Body of pancreas (tissue), 4 donors: ENCODE measurements at regions not wholly inside any gene's neighbourhood (a gene's known extent, or its start where the extent isn't known, plus 50 kb on each side); places are given as distances from the start of the nearest gene placed in this dataset.

Source experiments
- ATAC-seq: fragments of 150-250 bp; one replicate; pipeline ENCODE4 v1.9.1; 2016
- DNase-seq, 4 donors: peaks; one replicate each; pipeline ENCODE4 v3.0.0-alpha.2; 2019
- H3K27ac ChIP-seq, 4 donors: fragments of 200-600 bp; sonication (generic); 1 replicate in 3 of 4; 2 replicates in 1 of 4; pipeline versions ENCODE4 v1.5.1 to v1.6.1; 2016 to 2019; ENCODE audit warnings: mild to moderate bottlenecking in 1 of 4, mixed read lengths in 1 of 4, moderate library complexity in 1 of 4
- H3K27me3 ChIP-seq, 2 donors: fragments of 200-600 bp; sonication (generic); one replicate each; pipeline ENCODE4 v1.6.0; 2016; ENCODE audit warnings: mild to moderate bottlenecking in 1 of 2
- H3K36me3 ChIP-seq, 2 donors: fragments of 200-600 bp; sonication (generic); replicated peaks in 1 of 2; 2 replicates each; pipeline ENCODE4 v1.5.1; 2016; ENCODE audit warnings: low read depth in 2 of 2; ENCODE audit not compliant: insufficient read depth in 1 of 2
- H3K4me1 ChIP-seq: fragments of 200-600 bp; sonication (generic); one replicate; pipeline ENCODE4 v1.6.0; 2016
- H3K4me3 ChIP-seq, 2 donors: fragments of 200-600 bp; sonication (generic); 1 replicate in 1 of 2; 2 replicates in 1 of 2; pipeline ENCODE4 v1.5.1; 2016 to 2019
- H3K9me3 ChIP-seq, 3 donors: fragments of 200-600 bp; sonication (generic); 1 replicate in 2 of 3; 2 replicates in 1 of 3; pipeline ENCODE4 v1.5.1; 2016
- POLR2A ChIP-seq, 3 donors: fragments of 450-650 bp; IDR thresholded peaks; one replicate each; pipeline ENCODE4 v1.6.1; 2016; ENCODE audit warnings: antibody characterized with exemption in 3 of 3, mild to moderate bottlenecking in 2 of 3
- WGBS, 2 donors: methylation state at CpG; one replicate each; pipeline ENCODE4 v1.1.5; 2017; 5-methylcytosine and 5-hydroxymethylcytosine counted together
- intact Hi-C: fragments of 100-400 bp; cut with DNase I; formaldehyde crosslinking; loops from one replicate; pipeline ENCODE4 v1.15.1; 2023
- TF ChIP-seq, protein P1 (sequence below), 7 experiments: fragments of 450-650 bp in 4 of 7; fragments of 200-600 bp in 3 of 7; sonication (generic) in 3 of 7; IDR thresholded peaks; one replicate each; pipeline ENCODE4 v1.5.1; 2016 to 2019; ENCODE audit warnings: antibody characterized with exemption in 7 of 7

DNA sequence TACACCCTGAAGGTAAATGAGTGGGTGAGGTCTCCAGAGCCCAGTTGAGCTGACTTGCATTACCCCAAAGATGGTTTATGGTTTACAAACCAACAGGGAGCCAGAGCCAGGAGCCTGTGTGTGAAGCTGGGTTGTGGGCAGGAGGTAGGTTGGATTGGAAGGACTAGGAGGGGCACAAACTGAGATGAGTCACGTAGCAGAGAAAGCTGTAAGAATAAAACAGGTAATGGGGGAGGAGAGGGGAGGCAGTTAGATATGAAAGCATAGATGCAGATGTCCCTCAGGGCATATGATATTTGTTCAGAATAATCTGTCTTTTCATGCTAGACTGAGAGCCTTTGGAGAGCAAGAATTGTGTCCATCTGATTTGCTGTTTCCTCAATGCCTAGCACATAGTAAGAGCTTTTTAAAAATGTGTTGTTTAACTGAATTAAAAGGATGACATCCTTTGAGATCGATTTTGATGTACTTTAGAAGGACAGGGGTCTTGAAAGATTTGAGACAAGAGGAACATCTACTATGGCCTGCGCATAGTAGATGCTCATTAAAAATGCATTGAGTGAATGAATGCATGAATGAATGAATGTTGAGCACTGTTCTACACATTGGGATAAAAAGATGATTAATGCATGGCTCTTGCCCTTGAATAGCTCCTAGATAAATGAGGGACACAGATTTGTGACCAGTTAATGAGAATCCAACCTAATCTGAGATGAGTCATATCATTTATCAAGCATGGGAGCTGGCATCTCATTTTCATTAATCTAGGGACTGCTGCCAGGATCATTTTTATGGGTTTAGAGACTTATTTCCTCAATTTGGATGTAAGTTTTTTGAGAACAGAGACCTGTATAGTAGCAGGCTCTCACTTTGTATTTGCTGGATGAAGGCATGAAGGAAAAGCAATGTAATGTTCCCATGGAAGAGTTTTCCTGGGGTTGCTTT, 175.8 kb upstream of the BDNF start:
- ATAC-seq (no peak), DNase-seq (no peak)
- H3K4me1 ChIP-seq = no peaks in the 10 kb centered on the region
- 72 to 76% methylated on average over 3 of the region's 3 CpGs for WGBS, 2 donors
- H3K27me3 ChIP-seq = no peaks in the 10 kb centered on the region
- no peaks in the 10 kb centered on the region for H3K36me3 ChIP-seq
- H3K27ac ChIP-seq = no peak overlapping the region
- H3K9me3 ChIP-seq = no peaks in the 10 kb centered on the region
- intact Hi-C loops = no loop called here
- TF ChIP-seq, protein P1, sequence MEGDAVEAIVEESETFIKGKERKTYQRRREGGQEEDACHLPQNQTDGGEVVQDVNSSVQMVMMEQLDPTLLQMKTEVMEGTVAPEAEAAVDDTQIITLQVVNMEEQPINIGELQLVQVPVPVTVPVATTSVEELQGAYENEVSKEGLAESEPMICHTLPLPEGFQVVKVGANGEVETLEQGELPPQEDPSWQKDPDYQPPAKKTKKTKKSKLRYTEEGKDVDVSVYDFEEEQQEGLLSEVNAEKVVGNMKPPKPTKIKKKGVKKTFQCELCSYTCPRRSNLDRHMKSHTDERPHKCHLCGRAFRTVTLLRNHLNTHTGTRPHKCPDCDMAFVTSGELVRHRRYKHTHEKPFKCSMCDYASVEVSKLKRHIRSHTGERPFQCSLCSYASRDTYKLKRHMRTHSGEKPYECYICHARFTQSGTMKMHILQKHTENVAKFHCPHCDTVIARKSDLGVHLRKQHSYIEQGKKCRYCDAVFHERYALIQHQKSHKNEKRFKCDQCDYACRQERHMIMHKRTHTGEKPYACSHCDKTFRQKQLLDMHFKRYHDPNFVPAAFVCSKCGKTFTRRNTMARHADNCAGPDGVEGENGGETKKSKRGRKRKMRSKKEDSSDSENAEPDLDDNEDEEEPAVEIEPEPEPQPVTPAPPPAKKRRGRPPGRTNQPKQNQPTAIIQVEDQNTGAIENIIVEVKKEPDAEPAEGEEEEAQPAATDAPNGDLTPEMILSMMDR (IDR thresholded peaks at IDR 0.05) = no peak
- no peak for TF ChIP-seq POLR2A (IDR thresholded peaks at IDR 0.05)
- no peak overlapping the region for H3K4me3 ChIP-seq

DNA sequence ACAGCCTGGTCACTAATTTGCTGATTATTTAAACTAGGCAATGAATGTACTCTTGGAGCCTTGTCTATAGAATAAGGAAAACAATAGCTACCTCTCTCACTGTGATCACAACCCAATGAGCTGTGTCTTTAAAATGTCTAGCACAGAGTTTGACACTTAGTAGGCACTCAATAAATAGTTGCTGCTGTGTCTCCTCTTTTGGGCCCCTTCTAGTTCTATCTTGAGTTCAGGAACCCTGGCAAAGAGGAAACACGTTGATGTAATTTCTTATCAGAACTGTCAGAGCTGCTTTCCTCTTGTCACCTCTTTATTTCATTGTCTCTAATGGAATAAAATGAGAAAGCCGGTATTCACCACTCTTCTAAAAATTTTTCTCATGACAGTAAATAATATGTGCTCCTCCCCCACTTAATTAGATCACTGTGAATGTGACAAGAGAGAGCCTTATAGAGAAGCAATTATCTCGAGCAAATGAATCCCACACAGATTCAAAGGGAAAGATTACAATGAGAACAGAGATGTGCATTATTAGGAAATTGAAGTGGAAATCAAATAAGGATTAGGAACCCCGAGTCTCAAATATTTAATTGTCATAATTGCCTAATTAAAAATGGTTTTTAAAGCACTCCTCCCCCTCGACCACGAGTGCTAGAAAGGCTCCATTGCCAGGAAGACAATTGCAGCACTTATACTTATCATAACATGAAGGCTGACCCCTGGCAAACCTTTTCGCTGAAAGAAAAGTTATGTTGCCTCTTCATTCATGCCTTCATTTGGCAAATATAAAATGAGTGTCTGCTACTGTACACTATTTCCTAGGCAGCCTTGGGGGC, 175.0 kb upstream of the BDNF start:
- Histone ChIP-seq H3K9me3 (no peaks in the 10 kb centered on the region), H3K4me1 (no peaks in the 10 kb centered on the region), H3K27me3 (no peaks in the 10 kb centered on the region), H3K27ac (no peak overlapping the region), H3K4me3 (no peak overlapping the region), H3K36me3 (no peaks in the 10 kb centered on the region)
- no peak for ATAC-seq
- TF ChIP-seq POLR2A (IDR thresholded peaks at IDR 0.05) = no peak
- TF ChIP-seq, protein P1 (IDR thresholded peaks at IDR 0.05) = no peak
- intact Hi-C loops = no loop called here
- WGBS, 2 donors = 44 to 45% methylated on average over 7 of the region's 7 CpGs
- DNase-seq = no peak

DNA sequence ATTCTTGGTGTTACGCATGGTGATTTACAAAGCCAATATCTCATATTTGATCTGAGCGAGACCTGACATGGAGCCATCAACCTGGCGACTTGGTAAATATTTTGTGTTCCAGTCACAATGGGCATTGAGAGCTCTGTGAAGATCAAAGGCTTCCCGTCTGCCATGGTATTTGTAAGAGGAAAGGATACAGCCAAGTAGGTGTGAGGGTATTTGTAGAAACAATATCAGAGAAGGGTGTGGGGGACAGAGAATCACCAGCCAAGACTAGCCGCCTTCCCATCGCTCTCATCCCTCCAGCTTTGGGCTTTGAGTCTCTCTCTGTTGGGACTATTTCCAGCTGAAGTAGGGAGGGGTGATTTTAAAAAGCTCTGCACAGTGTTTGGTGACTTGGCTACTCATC, 173.4 kb upstream of the BDNF start:
- Histone ChIP-seq H3K27ac (no peak overlapping the region), H3K4me3 (no peak overlapping the region), H3K9me3 (no peaks in the 10 kb centered on the region), H3K36me3 (no peaks in the 10 kb centered on the region), H3K27me3 (no peaks in the 10 kb centered on the region), H3K4me1 (no peaks in the 10 kb centered on the region)
- DNase-seq (no peak), ATAC-seq (no peak)
- intact Hi-C loops = no loop called here
- WGBS, 2 donors = 78 to 89% methylated on average over 6 of the region's 6 CpGs
- TF ChIP-seq, protein P1 (IDR thresholded peaks at IDR 0.05) = no peak
- TF ChIP-seq POLR2A (IDR thresholded peaks at IDR 0.05) = no peak

DNA sequence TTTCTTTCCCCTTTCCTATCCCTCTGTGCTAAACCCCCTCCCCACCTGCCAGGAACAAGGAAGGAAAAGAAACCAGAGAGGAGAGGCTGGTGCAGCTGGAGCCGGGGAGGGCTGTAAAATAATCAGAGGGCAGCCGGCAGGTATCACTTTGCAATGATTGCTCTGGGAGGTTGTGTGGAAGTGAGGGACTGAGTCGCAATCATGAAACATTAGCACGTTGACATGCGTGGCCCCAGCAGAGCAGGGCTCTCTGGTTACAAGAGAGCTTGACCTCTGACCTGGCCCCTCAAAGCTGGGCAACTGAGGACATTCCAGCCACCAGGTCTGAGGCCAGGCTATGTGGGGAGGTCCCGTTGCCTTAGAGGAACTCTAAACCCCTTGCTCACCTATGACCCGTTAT, 170.8 kb upstream of the BDNF start:
- no peak for ATAC-seq
- no peaks in the 10 kb centered on the region for H3K9me3 ChIP-seq
- H3K27me3 ChIP-seq = no peaks in the 10 kb centered on the region
- no peak overlapping the region for H3K4me3 ChIP-seq
- no peak for DNase-seq
- H3K27ac ChIP-seq = no peak overlapping the region
- intact Hi-C loops = no loop called here
- TF ChIP-seq, protein P1 (IDR thresholded peaks at IDR 0.05) = no peak
- TF ChIP-seq POLR2A (IDR thresholded peaks at IDR 0.05) = no peak
- 55 to 67% methylated on average over 6 to 7 of the region's 7 CpGs for WGBS, 2 donors
- H3K4me1 ChIP-seq = peaks cover 2% of the 10 kb centered on the region
- no peaks in the 10 kb centered on the region for H3K36me3 ChIP-seq
